ENCODE measurements at regions not wholly inside any gene's neighbourhood (a gene's known extent, or its start where the extent isn't known, plus 50 kb on each side); places are given as distances from the start of the nearest gene placed in this dataset.
A peak's percentile ranks its signal among the peaks of the same experiment; 100 is the strongest.

DNA sequence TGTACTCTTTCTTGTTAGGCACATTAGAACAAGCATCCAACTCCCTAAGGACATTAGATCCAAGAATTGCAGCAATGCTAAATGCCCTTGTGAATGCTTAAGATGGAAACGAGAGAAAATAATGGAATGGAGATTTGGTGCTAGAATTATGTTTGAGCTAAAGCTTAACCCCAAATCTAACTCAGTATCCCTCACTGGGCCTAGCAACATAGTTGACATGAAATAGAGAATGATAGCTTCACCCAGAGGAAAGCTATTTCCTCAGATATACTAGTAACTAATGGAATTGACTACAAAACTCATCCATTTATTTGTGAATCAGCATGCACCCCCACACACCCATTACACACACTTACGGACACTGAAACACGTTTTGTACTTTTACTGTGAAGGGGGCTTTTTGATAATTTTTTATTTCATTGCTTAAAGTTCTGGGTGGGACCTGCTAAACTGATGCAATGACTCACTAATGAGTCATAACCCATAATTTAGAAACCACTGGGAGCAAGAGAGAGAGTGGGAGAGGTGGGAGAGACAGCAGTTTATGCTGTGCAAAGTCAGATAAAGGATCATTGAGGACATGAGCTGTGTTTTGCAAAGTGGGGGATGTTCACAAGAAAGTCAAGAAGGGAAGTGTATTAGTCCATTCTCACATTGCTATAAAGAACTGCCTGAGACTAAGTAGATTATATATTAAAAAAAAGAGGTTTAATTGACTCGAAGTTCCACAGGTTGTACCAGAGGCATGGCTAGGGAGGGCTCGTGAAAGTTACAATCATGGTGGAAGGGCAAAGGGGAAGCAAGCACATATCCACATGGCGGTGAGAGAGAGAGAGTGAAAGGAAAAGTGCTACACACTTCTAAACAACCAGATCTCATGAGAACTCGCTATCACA is 382.7 kb downstream of the SFMBT2 start (continued):
- TF ChIP-seq, protein P1, sequence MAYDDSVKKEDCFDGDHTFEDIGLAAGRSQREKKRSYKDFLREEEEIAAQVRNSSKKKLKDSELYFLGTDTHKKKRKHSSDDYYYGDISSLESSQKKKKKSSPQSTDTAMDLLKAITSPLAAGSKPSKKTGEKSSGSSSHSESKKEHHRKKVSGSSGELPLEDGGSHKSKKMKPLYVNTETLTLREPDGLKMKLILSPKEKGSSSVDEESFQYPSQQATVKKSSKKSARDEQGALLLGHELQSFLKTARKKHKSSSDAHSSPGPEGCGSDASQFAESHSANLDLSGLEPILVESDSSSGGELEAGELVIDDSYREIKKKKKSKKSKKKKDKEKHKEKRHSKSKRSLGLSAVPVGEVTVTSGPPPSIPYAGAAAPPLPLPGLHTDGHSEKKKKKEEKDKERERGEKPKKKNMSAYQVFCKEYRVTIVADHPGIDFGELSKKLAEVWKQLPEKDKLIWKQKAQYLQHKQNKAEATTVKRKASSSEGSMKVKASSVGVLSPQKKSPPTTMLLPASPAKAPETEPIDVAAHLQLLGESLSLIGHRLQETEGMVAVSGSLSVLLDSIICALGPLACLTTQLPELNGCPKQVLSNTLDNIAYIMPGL (CRISPR knock-in tag; IDR thresholded peaks at IDR 0.05) = no peak
- TF ChIP-seq NR4A1 (CRISPR knock-in tag; IDR thresholded peaks at IDR 0.05) = no peak
- no peak for TF ChIP-seq NR4A1 (tag; IDR thresholded peaks at IDR 0.05)
- no peak for TF ChIP-seq GABPB2 (CRISPR knock-in tag; conservative IDR thresholded peaks at IDR 0.05)
- TF ChIP-seq PRPF4 (IDR thresholded peaks at IDR 0.05; ENCODE audit: insufficient read depth, low read depth, low read length, poor library complexity, severe bottlenecking) = no peak
- no peak for TF ChIP-seq ZBTB17 (CRISPR knock-in tag; IDR thresholded peaks at IDR 0.05)
- TF ChIP-seq LARP7 (IDR thresholded peaks at IDR 0.05) = no peak
- TF ChIP-seq ASH1L (IDR thresholded peaks at IDR 0.05; ENCODE audit: borderline replicate concordance, low read depth, partially characterized antibody) = no peak
- TF ChIP-seq, protein P2, sequence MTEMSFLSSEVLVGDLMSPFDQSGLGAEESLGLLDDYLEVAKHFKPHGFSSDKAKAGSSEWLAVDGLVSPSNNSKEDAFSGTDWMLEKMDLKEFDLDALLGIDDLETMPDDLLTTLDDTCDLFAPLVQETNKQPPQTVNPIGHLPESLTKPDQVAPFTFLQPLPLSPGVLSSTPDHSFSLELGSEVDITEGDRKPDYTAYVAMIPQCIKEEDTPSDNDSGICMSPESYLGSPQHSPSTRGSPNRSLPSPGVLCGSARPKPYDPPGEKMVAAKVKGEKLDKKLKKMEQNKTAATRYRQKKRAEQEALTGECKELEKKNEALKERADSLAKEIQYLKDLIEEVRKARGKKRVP (CRISPR knock-in tag; IDR thresholded peaks at IDR 0.05) = peak; percentile 88
- no peak for TF ChIP-seq ZNF431 (CRISPR knock-in tag; IDR thresholded peaks at IDR 0.05)
- no peak for TF ChIP-seq DNMT1 (IDR thresholded peaks at IDR 0.05)
- TF ChIP-seq, protein P3, sequence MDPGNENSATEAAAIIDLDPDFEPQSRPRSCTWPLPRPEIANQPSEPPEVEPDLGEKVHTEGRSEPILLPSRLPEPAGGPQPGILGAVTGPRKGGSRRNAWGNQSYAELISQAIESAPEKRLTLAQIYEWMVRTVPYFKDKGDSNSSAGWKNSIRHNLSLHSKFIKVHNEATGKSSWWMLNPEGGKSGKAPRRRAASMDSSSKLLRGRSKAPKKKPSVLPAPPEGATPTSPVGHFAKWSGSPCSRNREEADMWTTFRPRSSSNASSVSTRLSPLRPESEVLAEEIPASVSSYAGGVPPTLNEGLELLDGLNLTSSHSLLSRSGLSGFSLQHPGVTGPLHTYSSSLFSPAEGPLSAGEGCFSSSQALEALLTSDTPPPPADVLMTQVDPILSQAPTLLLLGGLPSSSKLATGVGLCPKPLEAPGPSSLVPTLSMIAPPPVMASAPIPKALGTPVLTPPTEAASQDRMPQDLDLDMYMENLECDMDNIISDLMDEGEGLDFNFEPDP (CRISPR knock-in tag; IDR thresholded peaks at IDR 0.05) = no peak
- TF ChIP-seq TBP (optimal IDR thresholded peaks at IDR 0.05; ENCODE audit: low read depth, low read length) = peak; percentile 58
- 0 out of 2 replicates have a peak, but pooled peaks have one; percentile 36 for TF ChIP-seq NR2C1 (IDR thresholded peaks at IDR 0.05)
- TF ChIP-seq NR2C1 (tag; IDR thresholded peaks at IDR 0.05) = peak; percentile 46
- TF ChIP-seq GTF2E2 (tag; IDR thresholded peaks at IDR 0.05) = peak; percentile 72; the same call in 1 of the 2 replicates
- peak; percentile 78 for TF ChIP-seq POLR2AphosphoS5 (IDR thresholded peaks at IDR 0.05; ENCODE audit: control insufficient read depth, insufficient read depth, low read depth, low read length)
- TF ChIP-seq, protein P4, sequence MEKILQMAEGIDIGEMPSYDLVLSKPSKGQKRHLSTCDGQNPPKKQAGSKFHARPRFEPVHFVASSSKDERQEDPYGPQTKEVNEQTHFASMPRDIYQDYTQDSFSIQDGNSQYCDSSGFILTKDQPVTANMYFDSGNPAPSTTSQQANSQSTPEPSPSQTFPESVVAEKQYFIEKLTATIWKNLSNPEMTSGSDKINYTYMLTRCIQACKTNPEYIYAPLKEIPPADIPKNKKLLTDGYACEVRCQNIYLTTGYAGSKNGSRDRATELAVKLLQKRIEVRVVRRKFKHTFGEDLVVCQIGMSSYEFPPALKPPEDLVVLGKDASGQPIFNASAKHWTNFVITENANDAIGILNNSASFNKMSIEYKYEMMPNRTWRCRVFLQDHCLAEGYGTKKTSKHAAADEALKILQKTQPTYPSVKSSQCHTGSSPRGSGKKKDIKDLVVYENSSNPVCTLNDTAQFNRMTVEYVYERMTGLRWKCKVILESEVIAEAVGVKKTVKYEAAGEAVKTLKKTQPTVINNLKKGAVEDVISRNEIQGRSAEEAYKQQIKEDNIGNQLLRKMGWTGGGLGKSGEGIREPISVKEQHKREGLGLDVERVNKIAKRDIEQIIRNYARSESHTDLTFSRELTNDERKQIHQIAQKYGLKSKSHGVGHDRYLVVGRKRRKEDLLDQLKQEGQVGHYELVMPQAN (IDR thresholded peaks at IDR 0.05; ENCODE audit: borderline replicate concordance) = no peak
- TF ChIP-seq HDAC3 (IDR thresholded peaks at IDR 0.05; ENCODE audit: borderline replicate concordance, partially characterized antibody) = peak; percentile 56
- TF ChIP-seq CREB1 (IDR thresholded peaks at IDR 0.05) = peak; percentile 42; the same call in 1 of the 2 replicates
- no peak for TF ChIP-seq CREB1 (CRISPR knock-in tag; IDR thresholded peaks at IDR 0.05)
